ENCODE measurements at regions not wholly inside any gene's neighbourhood (a gene's known extent, or its start where the extent isn't known, plus 50 kb on each side); places are given as distances from the start of the nearest gene placed in this dataset.

DNA sequence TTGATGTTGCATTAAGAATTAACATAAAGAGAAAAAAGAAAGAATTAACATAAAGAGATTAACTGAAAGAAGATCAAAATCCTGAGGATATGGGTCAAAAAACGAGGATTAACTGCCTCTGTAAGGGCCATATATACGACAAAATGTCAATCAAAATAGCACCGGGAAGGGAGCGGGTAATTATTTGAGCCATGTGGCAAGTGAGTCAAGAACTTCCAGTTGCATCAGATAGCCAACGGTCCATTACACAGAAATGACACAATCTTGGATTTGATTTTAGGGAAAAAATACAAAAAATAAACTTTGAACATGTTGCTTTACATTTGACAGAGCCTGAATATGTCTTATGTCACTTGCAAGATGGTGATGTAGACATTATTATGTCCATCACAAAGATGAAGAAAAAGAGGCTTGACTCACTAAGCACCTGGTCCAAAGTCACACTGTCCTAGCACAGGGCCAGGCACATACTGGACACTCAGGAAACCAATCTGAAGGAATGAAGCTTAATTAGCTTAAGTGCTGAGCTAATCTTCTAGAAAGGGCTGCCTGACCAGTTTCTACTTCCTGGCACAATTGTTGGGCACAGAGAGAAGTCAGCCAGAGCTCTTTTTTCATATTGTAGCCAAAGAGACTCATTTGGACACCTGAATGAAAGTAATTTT is 273.2 kb upstream of the PAPPA start:
- TF ChIP-seq, protein P1, sequence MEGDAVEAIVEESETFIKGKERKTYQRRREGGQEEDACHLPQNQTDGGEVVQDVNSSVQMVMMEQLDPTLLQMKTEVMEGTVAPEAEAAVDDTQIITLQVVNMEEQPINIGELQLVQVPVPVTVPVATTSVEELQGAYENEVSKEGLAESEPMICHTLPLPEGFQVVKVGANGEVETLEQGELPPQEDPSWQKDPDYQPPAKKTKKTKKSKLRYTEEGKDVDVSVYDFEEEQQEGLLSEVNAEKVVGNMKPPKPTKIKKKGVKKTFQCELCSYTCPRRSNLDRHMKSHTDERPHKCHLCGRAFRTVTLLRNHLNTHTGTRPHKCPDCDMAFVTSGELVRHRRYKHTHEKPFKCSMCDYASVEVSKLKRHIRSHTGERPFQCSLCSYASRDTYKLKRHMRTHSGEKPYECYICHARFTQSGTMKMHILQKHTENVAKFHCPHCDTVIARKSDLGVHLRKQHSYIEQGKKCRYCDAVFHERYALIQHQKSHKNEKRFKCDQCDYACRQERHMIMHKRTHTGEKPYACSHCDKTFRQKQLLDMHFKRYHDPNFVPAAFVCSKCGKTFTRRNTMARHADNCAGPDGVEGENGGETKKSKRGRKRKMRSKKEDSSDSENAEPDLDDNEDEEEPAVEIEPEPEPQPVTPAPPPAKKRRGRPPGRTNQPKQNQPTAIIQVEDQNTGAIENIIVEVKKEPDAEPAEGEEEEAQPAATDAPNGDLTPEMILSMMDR (IDR thresholded peaks at IDR 0.05): no peak
- TF ChIP-seq POLR2AphosphoS5 (IDR thresholded peaks at IDR 0.05): no peak

Data from upper lobe of left lung (tissue), 4 donors.